HEK293T (cell line): ENCODE measurements at regions not wholly inside any gene's neighbourhood (a gene's known extent, or its start where the extent isn't known, plus 50 kb on each side); places are given as distances from the start of the nearest gene placed in this dataset.

Experiments used
- CTCF ChIA-PET: fragments of 350-600 bp; formaldehyde crosslinking; extraction: SDS; loops from one replicate; lab custom pipeline; 2021; ENCODE audit warnings: antibody characterized with exemption, inconsistent platforms; lab: Yijun Ruan, JAX
- POLR2A ChIA-PET: fragments of 350-600 bp; formaldehyde crosslinking; extraction: SDS; loops from one replicate; lab custom pipeline; 2020; ENCODE audit warnings: antibody characterized with exemption, inconsistent platforms; lab: Yijun Ruan, JAX
- DNase-seq: peaks from one replicate; pipeline ENCODE4 v3.0.0; 2012; ENCODE audit warnings: mixed read lengths; ENCODE audit errors: extremely low spot score
- ARNT ChIP-seq: fragments of 450-650 bp; IDR thresholded peaks from 2 replicates; pipeline ENCODE4 v1.6.1; 2017; ENCODE audit warnings: mild to moderate bottlenecking
- BHLHE40 ChIP-seq: fragments of 450-650 bp; IDR thresholded peaks from 2 replicates; pipeline ENCODE4 v1.6.1; 2016; ENCODE audit warnings: mild to moderate bottlenecking, moderate library complexity, borderline replicate concordance
- CTBP1 ChIP-seq: fragments of 450-650 bp; IDR thresholded peaks from 2 replicates; pipeline ENCODE4 v1.6.1; 2016; ENCODE audit warnings: borderline replicate concordance
- ELF4 ChIP-seq: fragments of 450-650 bp; IDR thresholded peaks from 2 replicates; pipeline ENCODE4 v1.6.1; 2017; ENCODE audit warnings: antibody characterized with exemption
- FOXA1 ChIP-seq: fragments of 450-650 bp; IDR thresholded peaks from 2 replicates; pipeline ENCODE4 v1.6.1; 2016; ENCODE audit warnings: mild to moderate bottlenecking
- FOXK2 ChIP-seq: fragments of 450-650 bp; IDR thresholded peaks from 2 replicates; pipeline ENCODE4 v1.6.1; 2016; ENCODE audit warnings: mild to moderate bottlenecking
- FOXM1 ChIP-seq: fragments of 450-650 bp; IDR thresholded peaks from 2 replicates; pipeline ENCODE4 v1.6.1; 2017; ENCODE audit warnings: mild to moderate bottlenecking, borderline replicate concordance
- HDGF ChIP-seq: fragments of 450-650 bp; IDR thresholded peaks from 2 replicates; pipeline ENCODE4 v1.6.1; 2017; ENCODE audit warnings: antibody characterized with exemption, borderline replicate concordance
- L3MBTL2 ChIP-seq: fragments of 450-650 bp; conservative IDR thresholded peaks from 2 replicates; pipeline ENCODE4 v1.6.1; 2016; ENCODE audit warnings: mild to moderate bottlenecking
- LEF1 ChIP-seq: fragments of 450-650 bp; IDR thresholded peaks from 2 replicates; pipeline ENCODE4 v1.6.1; 2017; ENCODE audit warnings: mild to moderate bottlenecking, borderline replicate concordance
- NFRKB ChIP-seq: fragments of 450-650 bp; IDR thresholded peaks from 2 replicates; pipeline ENCODE4 v1.6.1; 2016; ENCODE audit warnings: mild to moderate bottlenecking, moderate library complexity
- PKNOX1 ChIP-seq: fragments of 450-650 bp; IDR thresholded peaks from 2 replicates; pipeline ENCODE4 v1.6.1; 2016
- SP1 ChIP-seq: fragments of 450-650 bp; IDR thresholded peaks from 2 replicates; pipeline ENCODE4 v1.6.1; 2017
- SUZ12 ChIP-seq: fragments of 450-650 bp; IDR thresholded peaks from 2 replicates; pipeline ENCODE4 v1.6.1; 2016; ENCODE audit warnings: mild to moderate bottlenecking
- TARDBP ChIP-seq: fragments of 450-650 bp; IDR thresholded peaks from 2 replicates; pipeline ENCODE4 v1.6.1; 2016
- ZNF384 ChIP-seq: fragments of 450-650 bp; IDR thresholded peaks from 2 replicates; pipeline ENCODE4 v1.6.1; 2016

- TF ChIP-seq FOXM1 (no peak), BHLHE40 (no peak), L3MBTL2 (no peak), PKNOX1 (no peak), FOXK2 (no peak), FOXA1 (no peak), ELF4 (no peak), CTBP1 (no peak), ARNT (no peak), SUZ12 (no peak)
- ChIA-PET CTCF (no interaction called here), POLR2A (no interaction called here)
- DNase-seq, result no peak
Observed at GRCh38 chr6:100236389-100236788, 228.3 kb downstream of the SIM1 start.

DNA sequence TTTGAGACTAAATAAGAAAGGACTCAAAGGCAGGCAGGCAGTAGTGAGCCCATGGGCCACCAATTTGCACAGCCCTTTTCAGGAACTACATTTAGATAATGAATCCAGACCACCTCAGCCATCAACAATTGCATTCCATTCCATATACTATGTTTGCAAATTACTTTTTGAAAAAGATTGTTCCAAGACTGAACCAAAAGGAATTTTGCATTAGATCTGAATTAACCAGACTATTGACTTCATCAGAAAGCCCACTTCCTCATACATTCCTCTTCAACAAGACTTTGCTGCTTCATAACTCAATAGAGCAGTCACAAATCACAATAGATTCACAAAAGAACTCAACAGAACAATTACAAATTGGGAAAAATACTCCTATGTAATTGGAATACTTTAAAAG lies 229.1 kb downstream of the SIM1 start:
- DNase-seq, result no peak
- POLR2A ChIA-PET, result no interaction called here
- CTCF ChIA-PET, result interaction anchor here (1.3 kb wide), 1 partner anchor 225 kb away, joined by 4 read pairs; no protein-coding TSS in a partner anchor
- TF ChIP-seq FOXM1 (no peak), HDGF (no peak), SUZ12 (no peak), BHLHE40 (no peak), PKNOX1 (no peak), SP1 (no peak), L3MBTL2 (no peak), LEF1 (no peak), TARDBP (no peak), FOXK2 (no peak), CTBP1 (no peak), ZNF384 (no peak), ARNT (no peak), NFRKB (no peak), FOXA1 (no peak), ELF4 (no peak)

- TF ChIP-seq FOXM1 (no peak), L3MBTL2 (no peak), BHLHE40 (no peak), LEF1 (no peak), FOXA1 (no peak), SP1 (no peak), SUZ12 (no peak), CTBP1 (no peak), ARNT (no peak), ELF4 (no peak)
- no peak for DNase-seq
- ChIA-PET POLR2A (no interaction called here), CTCF (no interaction called here)
Observed at GRCh38 chr6:100234625-100235024, 230.1 kb downstream of the SIM1 start.

GRCh38 chr6:100232781-100233573 lies 231.7 kb downstream of the SIM1 start:
- POLR2A ChIA-PET, result no interaction called here
- DNase-seq, result no peak
- TF ChIP-seq SUZ12, result no peak
- peak; percentile 91 for TF ChIP-seq ZNF384
- peak; percentile 59 for TF ChIP-seq FOXA1
- TF ChIP-seq PKNOX1, result 0 out of 2 replicates have a peak, but pooled peaks have one; percentile 6
- CTCF ChIA-PET, result no interaction called here

- POLR2A ChIA-PET, result interaction anchor here (2.9 kb wide), 1 partner anchor 234 kb away, joined by 10 read pairs; the partner anchor contains the start of gene SIM1
- no peak for DNase-seq
- CTCF ChIA-PET, result interaction anchor here (0.6 kb wide), 1 partner anchor 13 kb away, joined by 3 read pairs; no protein-coding TSS in a partner anchor
- TF ChIP-seq NFRKB (no peak), ELF4 (no peak), LEF1 (no peak), FOXA1 (no peak), CTBP1 (no peak), SUZ12 (no peak), L3MBTL2 (no peak), HDGF (no peak), BHLHE40 (no peak), ARNT (no peak), TARDBP (no peak), PKNOX1 (no peak), FOXK2 (no peak), SP1 (no peak), ZNF384 (no peak)
Observed at GRCh38 chr6:100230953-100231316, 233.8 kb downstream of the SIM1 start.
